PC-9 (cell line): ENCODE measurements at regions not wholly inside any gene's neighbourhood (a gene's known extent, or its start where the extent isn't known, plus 50 kb on each side); places are given as distances from the start of the nearest gene placed in this dataset.

Experiments
- CTCF ChIP-seq: fragments of 200-600 bp; sonication (generic); conservative IDR thresholded peaks from 2 replicates; pipeline ENCODE4 v1.6.1; 2017; ENCODE audit warnings: mixed run types, antibody characterized with exemption, mild to moderate bottlenecking, moderate library complexity
- EZH2 ChIP-seq: fragments of 200-600 bp; sonication (generic); IDR thresholded peaks from 2 replicates; pipeline ENCODE4 v1.8.0; 2017; ENCODE audit warnings: antibody characterized with exemption, low read depth

- TF ChIP-seq CTCF = no peak
- no peak for TF ChIP-seq EZH2
These were observed 538.9 kb downstream of the UTRN start for GRCh38 chr6:144824018-144824417.
